Fibroblast of lung (primary cell): ENCODE measurements at regions not wholly inside any gene's neighbourhood (a gene's known extent, or its start where the extent isn't known, plus 50 kb on each side); places are given as distances from the start of the nearest gene placed in this dataset.

ENCODE experiments used
- DNase-seq, 2 donors: peaks; one replicate each; pipeline versions ENCODE4 v3.0.0 to v3.0.0-alpha.2; 2010; ENCODE audit warnings: low read depth in 2 of 2
- H2AFZ ChIP-seq: 2 replicates; pipeline ENCODE4 v1.5.1; 2012; ENCODE audit warnings: low read length, control low read depth, inconsistent platforms
- H3K27ac ChIP-seq: 2 replicates; pipeline ENCODE4 v1.5.1; 2011; ENCODE audit warnings: low read length, control low read depth; ENCODE audit not compliant: insufficient read depth
- H3K27me3 ChIP-seq: 2 replicates; pipeline ENCODE4 v1.5.1; 2011; ENCODE audit warnings: mild to moderate bottlenecking, low read length; ENCODE audit not compliant: control insufficient read depth, insufficient read depth
- H3K36me3 ChIP-seq: 2 replicates; pipeline ENCODE4 v1.5.1; 2011; ENCODE audit warnings: low read length; ENCODE audit not compliant: control insufficient read depth, insufficient read depth
- H3K4me1 ChIP-seq: 2 replicates; pipeline ENCODE4 v1.5.1; 2011; ENCODE audit warnings: low read length; ENCODE audit not compliant: control insufficient read depth, insufficient read depth; ENCODE audit errors: extremely low read depth
- H3K4me2 ChIP-seq: 2 replicates; pipeline ENCODE4 v1.5.1; 2011; ENCODE audit warnings: low read length, control low read depth; ENCODE audit not compliant: insufficient read depth; ENCODE audit errors: extremely low read depth
- H3K4me3 ChIP-seq, 4 experiments: fragments of 200-600 bp in 1 of 4; sonication (generic) in 1 of 4; replicated peaks in 1 of 4; 2 replicates each; pipeline ENCODE4 v1.5.1; 2011 to 2016; ENCODE audit warnings: low read length in 4 of 4, low read depth in 3 of 4, mild to moderate bottlenecking in 3 of 4, control low read depth in 2 of 4, inconsistent platforms in 1 of 4, mixed read lengths in 1 of 4; ENCODE audit not compliant: insufficient read depth in 1 of 4; ENCODE audit errors: control extremely low read depth in 1 of 4
- H3K79me2 ChIP-seq: 2 replicates; pipeline ENCODE4 v1.5.1; 2012; ENCODE audit warnings: mild to moderate bottlenecking, low read length, inconsistent platforms; ENCODE audit not compliant: control insufficient read depth, insufficient read depth
- H3K9ac ChIP-seq: 2 replicates; pipeline ENCODE4 v1.5.1; 2011; ENCODE audit warnings: mild to moderate bottlenecking, low read length, control low read depth; ENCODE audit not compliant: insufficient read depth
- H3K9me3 ChIP-seq: 2 replicates; pipeline ENCODE4 v1.5.1; 2012; ENCODE audit warnings: low read depth, low read length; ENCODE audit not compliant: control insufficient read depth, insufficient read depth
- H4K20me1 ChIP-seq: 2 replicates; pipeline ENCODE4 v1.5.1; 2011; ENCODE audit warnings: low read length; ENCODE audit not compliant: control insufficient read depth, insufficient read depth; ENCODE audit errors: extremely low read depth
- CTCF ChIP-seq, 2 donors: IDR thresholded peaks in 1 of 2; conservative IDR thresholded peaks in 1 of 2; 1 replicate in 1 of 2; 2 replicates in 1 of 2; pipeline ENCODE4 v1.5.1; 2011 to 2012; ENCODE audit warnings: low read length in 2 of 2, control low read depth in 1 of 2, inconsistent platforms in 1 of 2, low read depth in 1 of 2, mild to moderate bottlenecking in 1 of 2
- EZH2 ChIP-seq: IDR thresholded peaks from 2 replicates; pipeline ENCODE4 v1.5.1; 2012; ENCODE audit warnings: low read length, control low read depth, mild to moderate bottlenecking; ENCODE audit errors: missing control alignments

DNA sequence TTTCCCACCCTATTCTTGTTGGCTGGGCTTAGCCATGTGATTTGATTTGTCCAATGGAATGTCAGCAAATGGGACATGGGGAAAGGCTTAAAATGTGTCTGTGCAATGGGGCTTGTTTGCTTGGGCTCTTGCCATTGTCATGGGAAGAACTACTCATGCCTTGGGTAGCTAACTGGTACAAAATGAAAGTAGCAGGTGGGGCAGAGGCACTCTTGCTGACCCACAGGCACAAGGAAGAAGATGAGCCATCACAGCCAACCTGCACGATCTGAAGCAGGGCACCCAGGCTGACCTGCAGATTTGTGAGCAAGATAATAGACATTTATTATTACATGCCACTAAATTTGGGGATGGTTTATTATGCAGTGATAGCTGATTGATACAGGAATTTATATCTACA, 305.9 kb upstream of the CAMK1G start:
- no peaks in the 10 kb centered on the region for H3K79me2 ChIP-seq
- no peaks in the 10 kb centered on the region for H3K36me3 ChIP-seq
- no peaks in the 10 kb centered on the region for H3K27me3 ChIP-seq
- H3K4me3 ChIP-seq: no peak overlapping the region
- no peak overlapping the region for H3K4me2 ChIP-seq
- H3K9ac ChIP-seq: no peak overlapping the region
- no peaks in the 10 kb centered on the region for H3K9me3 ChIP-seq
- H2AFZ ChIP-seq: no peak overlapping the region
- no peaks in the 10 kb centered on the region for H4K20me1 ChIP-seq
- TF ChIP-seq EZH2 (no peak), CTCF (conservative IDR thresholded peaks at IDR 0.05 in 1 of 2, IDR thresholded peaks at IDR 0.05 in 1 of 2; ENCODE audit: low read depth in 1 of 2, low read length in 2 of 2) (no peak)
- no peak overlapping the region for H3K27ac ChIP-seq
- no peak for DNase-seq
- H3K4me1 ChIP-seq: no peaks in the 10 kb centered on the region

DNA sequence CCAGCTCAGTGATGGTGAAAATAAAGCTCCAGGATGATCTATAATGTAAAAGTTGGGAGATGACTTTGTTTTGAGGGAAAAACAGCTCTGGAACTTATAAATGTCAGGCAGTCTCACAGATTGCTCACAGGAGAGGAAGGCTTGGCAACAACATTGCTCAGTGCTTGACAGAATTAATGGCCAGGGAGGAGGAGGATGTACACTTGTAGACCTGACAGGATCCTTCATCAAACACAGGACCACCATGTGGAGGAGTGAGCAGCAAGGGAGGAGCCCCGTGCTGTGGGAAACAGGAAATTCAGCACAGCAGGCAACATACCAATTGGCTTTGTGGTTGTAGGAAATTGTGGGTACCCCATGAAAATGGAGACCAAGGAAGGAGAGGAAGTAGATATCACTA, 291.8 kb upstream of the CAMK1G start:
- no peak for TF ChIP-seq EZH2
- no peak for TF ChIP-seq CTCF (conservative IDR thresholded peaks at IDR 0.05 in 1 of 2, IDR thresholded peaks at IDR 0.05 in 1 of 2; ENCODE audit: low read depth in 1 of 2, low read length in 2 of 2)
- no peaks in the 10 kb centered on the region for H3K27me3 ChIP-seq
- H3K27ac ChIP-seq: no peak overlapping the region
- no peaks in the 10 kb centered on the region for H3K36me3 ChIP-seq
- H3K4me1 ChIP-seq: no peaks in the 10 kb centered on the region
- H3K4me2 ChIP-seq: no peak overlapping the region
- no peaks in the 10 kb centered on the region for H3K9me3 ChIP-seq
- DNase-seq: no peak
- no peak overlapping the region for H2AFZ ChIP-seq
- no peak overlapping the region for H3K4me3 ChIP-seq
- H3K9ac ChIP-seq: no peak overlapping the region
- no peaks in the 10 kb centered on the region for H4K20me1 ChIP-seq
- no peaks in the 10 kb centered on the region for H3K79me2 ChIP-seq

GRCh38 chr1:209302779-209303568, 280.5 kb upstream of the CAMK1G start:
- Histone ChIP-seq H3K9me3 (no peaks in the 10 kb centered on the region), H3K4me2 (no peak overlapping the region), H3K4me3 (no peak overlapping the region), H3K4me1 (no peaks in the 10 kb centered on the region), H3K79me2 (no peaks in the 10 kb centered on the region), H2AFZ (no peak overlapping the region), H3K27ac (no peak overlapping the region), H3K9ac (no peak overlapping the region), H3K36me3 (no peaks in the 10 kb centered on the region), H3K27me3 (no peaks in the 10 kb centered on the region), H4K20me1 (no peaks in the 10 kb centered on the region)
- TF ChIP-seq CTCF (conservative IDR thresholded peaks at IDR 0.05 in 1 of 2, IDR thresholded peaks at IDR 0.05 in 1 of 2; ENCODE audit: low read depth in 1 of 2, low read length in 2 of 2) (no peak), EZH2 (no peak)
- no peak for DNase-seq
